GM18508 (cell line): ENCODE measurements at regions not wholly inside any gene's neighbourhood (a gene's known extent, or its start where the extent isn't known, plus 50 kb on each side); places are given as distances from the start of the nearest gene placed in this dataset.
"Not testable (repeated sequence)": the region's sequence is repeated elsewhere in the genome, so short reads cannot be mapped to it uniquely, and the experiment has no call there.

Experiments
- ATAC-seq: cut with Tn5 transposase; IDR thresholded peaks from one replicate; pipeline ENCODE4 v1.9.1; 2021; ENCODE audit warnings: moderate number of reproducible peaks; ENCODE audit not compliant: insufficient read depth, unreplicated experiment

- no peak for ATAC-seq
These were observed 377.8 kb downstream of the LNPK start for GRCh38 chr2:175624211-175624761.

- ATAC-seq = no peak
These were observed 380.2 kb downstream of the LNPK start for GRCh38 chr2:175621821-175622220.

- no peak for ATAC-seq
These were observed 382.0 kb downstream of the LNPK start for GRCh38 chr2:175620106-175620505.

GRCh38 chr2:175619179-175620045 lies 382.7 kb downstream of the LNPK start:
- no peak for ATAC-seq

GRCh38 chr2:175612280-175612679 lies 389.8 kb downstream of the LNPK start:
- ATAC-seq = no peak

GRCh38 chr2:175606010-175606841 lies 395.8 kb downstream of the LNPK start:
- ATAC-seq = no peak

- ATAC-seq = no peak
These were observed 396.4 kb downstream of the LNPK start for GRCh38 chr2:175605640-175606009.

GRCh38 chr2:175601969-175602368 lies 400.1 kb downstream of the LNPK start:
- ATAC-seq = no peak

GRCh38 chr2:175599966-175600831 lies 401.9 kb downstream of the LNPK start:
- no peak for ATAC-seq

- no peak for ATAC-seq
These were observed 404.8 kb downstream of the LNPK start for GRCh38 chr2:175597286-175597685.

- ATAC-seq = no peak
These were observed 406.9 kb downstream of the LNPK start for GRCh38 chr2:175595139-175595538.

- ATAC-seq = not testable (repeated sequence)
These were observed 408.2 kb downstream of the LNPK start for GRCh38 chr2:175593686-175594525.

- ATAC-seq = not testable (repeated sequence)
These were observed 406.7 kb upstream of the ATP5MC3 start for GRCh38 chr2:175588213-175588612.

GRCh38 chr2:175585496-175585895 lies 404.0 kb upstream of the ATP5MC3 start:
- ATAC-seq = no peak

GRCh38 chr2:175580652-175581051 lies 399.1 kb upstream of the ATP5MC3 start:
- ATAC-seq = no peak

- no peak for ATAC-seq
These were observed 398.1 kb upstream of the ATP5MC3 start for GRCh38 chr2:175579646-175580045.

- ATAC-seq = no peak
These were observed 396.0 kb upstream of the ATP5MC3 start for GRCh38 chr2:175577368-175577970.

- no peak for ATAC-seq
These were observed 395.4 kb upstream of the ATP5MC3 start for GRCh38 chr2:175576875-175577274.

- no peak for ATAC-seq
These were observed 394.8 kb upstream of the ATP5MC3 start for GRCh38 chr2:175576270-175576669.
